Mucosa of rectum (tissue), 2 donors: ENCODE measurements at regions not wholly inside any gene's neighbourhood (a gene's known extent, or its start where the extent isn't known, plus 50 kb on each side); places are given as distances from the start of the nearest gene placed in this dataset.
"Not testable (repeated sequence)": the region's sequence is repeated elsewhere in the genome, so short reads cannot be mapped to it uniquely, and the experiment has no call there.

Experiments used
- H3K27ac ChIP-seq, 2 donors: one replicate each; pipeline ENCODE4 v1.7.0; 2013; ENCODE audit warnings: inconsistent platforms in 2 of 2, low read depth in 2 of 2, low read length in 2 of 2
- H3K27me3 ChIP-seq, 2 donors: one replicate each; pipeline ENCODE4 v1.7.0; 2013; ENCODE audit warnings: low read length in 2 of 2; ENCODE audit not compliant: control insufficient read depth in 2 of 2, insufficient read depth in 2 of 2
- H3K36me3 ChIP-seq, 2 donors: one replicate each; pipeline ENCODE4 v1.7.0; 2013; ENCODE audit warnings: low read length in 2 of 2; ENCODE audit not compliant: control insufficient read depth in 2 of 2, insufficient read depth in 2 of 2
- H3K4me1 ChIP-seq, 2 donors: one replicate each; pipeline ENCODE4 v1.7.0; 2013; ENCODE audit warnings: low read length in 2 of 2, mild to moderate bottlenecking in 1 of 2; ENCODE audit not compliant: control insufficient read depth in 2 of 2, insufficient read depth in 2 of 2
- H3K4me3 ChIP-seq, 2 donors: one replicate each; pipeline ENCODE4 v1.7.0; 2013; ENCODE audit warnings: low read length in 2 of 2
- H3K9ac ChIP-seq, 2 donors: one replicate each; pipeline ENCODE4 v1.7.0; 2013; ENCODE audit warnings: low read length in 2 of 2, low read depth in 1 of 2, mild to moderate bottlenecking in 1 of 2
- H3K9me3 ChIP-seq, 2 donors: one replicate each; pipeline ENCODE4 v1.7.0; 2013; ENCODE audit warnings: low read length in 2 of 2; ENCODE audit not compliant: control insufficient read depth in 2 of 2
- donor health status: healthy.
- donor health status: Normal muscosa, but diverticular disease.

GRCh38 chr10:71103961-71104360 is 108.4 kb upstream of the UNC5B start:
- Histone ChIP-seq H3K27me3 (peaks cover 0 to 2% of the 10 kb centered on the region in 2 donors), H3K4me1 (no peaks in the 10 kb centered on the region), H3K4me3 (no peak overlapping the region), H3K9me3 (no peaks in the 10 kb centered on the region), H3K27ac (no peak overlapping the region), H3K9ac (no peak overlapping the region), H3K36me3 (no peaks in the 10 kb centered on the region)

GRCh38 chr10:71106151-71106550 is 106.2 kb upstream of the UNC5B start:
- H3K4me3 ChIP-seq, H3K9ac ChIP-seq, H3K27me3 ChIP-seq, H3K36me3 ChIP-seq, H3K4me1 ChIP-seq, H3K9me3 ChIP-seq, H3K27ac ChIP-seq: not testable (repeated sequence)

GRCh38 chr10:71107117-71107516 is 105.3 kb upstream of the UNC5B start:
- not testable (repeated sequence) for H3K4me3 ChIP-seq, H3K27me3 ChIP-seq, H3K9me3 ChIP-seq, H3K27ac ChIP-seq, H3K9ac ChIP-seq, H3K36me3 ChIP-seq, H3K4me1 ChIP-seq

GRCh38 chr10:71108042-71108441 is 104.3 kb upstream of the UNC5B start:
- not testable (repeated sequence) for H3K4me1 ChIP-seq, H3K9ac ChIP-seq, H3K9me3 ChIP-seq, H3K27ac ChIP-seq, H3K4me3 ChIP-seq, H3K36me3 ChIP-seq, H3K27me3 ChIP-seq

- Histone ChIP-seq H3K36me3 (no peaks in the 10 kb centered on the region), H3K9me3 (peaks cover 5 to 10% of the 10 kb centered on the region in 2 donors), H3K27ac (no peak overlapping the region), H3K4me1 (no peaks in the 10 kb centered on the region), H3K27me3 (no peaks in the 10 kb centered on the region), H3K4me3 (no peak overlapping the region), H3K9ac (no peak overlapping the region)
Observed at GRCh38 chr10:71112138-71112785, 100.1 kb upstream of the UNC5B start.

- Histone ChIP-seq H3K9me3 (peaks cover 5 to 16% of the 10 kb centered on the region in 2 donors), H3K27me3 (no peaks in the 10 kb centered on the region), H3K36me3 (no peaks in the 10 kb centered on the region), H3K9ac (no peak overlapping the region), H3K4me1 (no peaks in the 10 kb centered on the region), H3K27ac (no peak overlapping the region), H3K4me3 (no peak overlapping the region)
Observed at GRCh38 chr10:71116426-71116825, 95.9 kb upstream of the UNC5B start.

- H3K36me3 ChIP-seq = not testable (repeated sequence)
Observed at GRCh38 chr10:71117589-71117988, 94.8 kb upstream of the UNC5B start.

GRCh38 chr10:71123023-71123422 is 89.3 kb upstream of the UNC5B start:
- Histone ChIP-seq H3K36me3 (no peaks in the 10 kb centered on the region), H3K4me3 (no peak overlapping the region), H3K4me1 (no peaks in the 10 kb centered on the region), H3K27me3 (no peaks in the 10 kb centered on the region), H3K9ac (no peak overlapping the region), H3K27ac (no peak overlapping the region), H3K9me3 (peaks cover 0 to 6% of the 10 kb centered on the region in 2 donors)

More at GRCh38 chr10:71117589-71117988, 94.8 kb upstream of the UNC5B start:
- not testable (repeated sequence) for H3K4me3 ChIP-seq, H3K4me1 ChIP-seq, H3K27me3 ChIP-seq, H3K27ac ChIP-seq, H3K9ac ChIP-seq
- peaks cover 5 to 13% of the 10 kb centered on the region in 2 donors for H3K9me3 ChIP-seq

- peaks cover 0 to 3% of the 10 kb centered on the region in 2 donors for H3K4me1 ChIP-seq
- no peaks in the 10 kb centered on the region for H3K27me3 ChIP-seq
- no peak overlapping the region for H3K9ac ChIP-seq
- no peaks in the 10 kb centered on the region for H3K9me3 ChIP-seq
- no peak overlapping the region for H3K27ac ChIP-seq
- no peaks in the 10 kb centered on the region for H3K36me3 ChIP-seq
- H3K4me3 ChIP-seq = no peak overlapping the region
Observed at GRCh38 chr10:71124921-71125748, 87.2 kb upstream of the UNC5B start.

- Histone ChIP-seq H3K9me3 (no peaks in the 10 kb centered on the region), H3K27me3 (no peaks in the 10 kb centered on the region), H3K9ac (no peak overlapping the region), H3K4me3 (no peak overlapping the region), H3K36me3 (no peaks in the 10 kb centered on the region), H3K27ac (no peak overlapping the region), H3K4me1 (peaks cover 0 to 3% of the 10 kb centered on the region in 2 donors)
Observed at GRCh38 chr10:71125749-71126107, 86.6 kb upstream of the UNC5B start.
